ENCODE measurements at regions not wholly inside any gene's neighbourhood (a gene's known extent, or its start where the extent isn't known, plus 50 kb on each side); places are given as distances from the start of the nearest gene placed in this dataset.

GRCh38 chr9:81826517-81826906 lies 101.7 kb upstream of the SPATA31D4 start:
- Histone ChIP-seq H4K20me1 (replicated peaks; ENCODE audit: control insufficient read depth, insufficient read depth, low read length) (no peaks in the 10 kb centered on the region), H2AFZ (ENCODE audit: low read depth, low read length) (no peak overlapping the region), H3K4me1 (replicated peaks in 1 of 2; ENCODE audit: control insufficient read depth in 2 of 2, insufficient read depth in 2 of 2, low read length in 2 of 2) (no peaks in the 10 kb centered on the region), H3K79me2 (ENCODE audit: control insufficient read depth, insufficient read depth, low read length) (no peaks in the 10 kb centered on the region), H3K9me1 (ENCODE audit: control insufficient read depth, insufficient read depth, low read length) (no peaks in the 10 kb centered on the region), H3K36me3 (ENCODE audit: control insufficient read depth, insufficient read depth, low read length) (no peaks in the 10 kb centered on the region), H3K4me3 (no peak overlapping the region), H3K9ac (ENCODE audit: insufficient read depth in 1 of 2, low read depth in 2 of 2, low read length in 2 of 2) (no peak overlapping the region), H3K27ac (ENCODE audit: extremely low read depth, low read depth, low read length) (no peak overlapping the region), H3K4me2 (ENCODE audit: insufficient read depth, low read length) (no peak overlapping the region), H3K27me3 (ENCODE audit: control insufficient read depth in 2 of 2, insufficient read depth in 2 of 2, low read length in 2 of 2) (no peaks in the 10 kb centered on the region), H3K9me3 (replicated peaks; ENCODE audit: control insufficient read depth, insufficient read depth, low read depth, low read length) (no peaks in the 10 kb centered on the region)
- ChIA-PET POLR2A (no interaction called here), CTCF (ENCODE audit: low intra/inter-chr PET ratio) (no interaction called here)
- intact Hi-C loops (cut with micrococcal nuclease) = no loop called here
- in situ Hi-C loops (cut with MboI) = no loop called here
- FAIRE-seq = no peak
- no peak for DNase-seq (ENCODE audit: extremely low read depth in 1 of 4, low spot score in 3 of 4)
- ATAC-seq = no peak
- 0% methylated on average over 14 of the region's 15 CpGs for WGBS (ENCODE audit: insufficient coverage, low coverage, missing lambda C conversion rate)
- BruUV-seq (replicated peaks) = no TSS peak
- TF ChIP-seq, protein P1, sequence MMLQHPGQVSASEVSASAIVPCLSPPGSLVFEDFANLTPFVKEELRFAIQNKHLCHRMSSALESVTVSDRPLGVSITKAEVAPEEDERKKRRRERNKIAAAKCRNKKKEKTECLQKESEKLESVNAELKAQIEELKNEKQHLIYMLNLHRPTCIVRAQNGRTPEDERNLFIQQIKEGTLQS (IDR thresholded peaks at IDR 0.05) = no peak
- TF ChIP-seq, protein P1 (CRISPR knock-in tag; conservative IDR thresholded peaks at IDR 0.05) = no peak
- TF ChIP-seq, protein P2, sequence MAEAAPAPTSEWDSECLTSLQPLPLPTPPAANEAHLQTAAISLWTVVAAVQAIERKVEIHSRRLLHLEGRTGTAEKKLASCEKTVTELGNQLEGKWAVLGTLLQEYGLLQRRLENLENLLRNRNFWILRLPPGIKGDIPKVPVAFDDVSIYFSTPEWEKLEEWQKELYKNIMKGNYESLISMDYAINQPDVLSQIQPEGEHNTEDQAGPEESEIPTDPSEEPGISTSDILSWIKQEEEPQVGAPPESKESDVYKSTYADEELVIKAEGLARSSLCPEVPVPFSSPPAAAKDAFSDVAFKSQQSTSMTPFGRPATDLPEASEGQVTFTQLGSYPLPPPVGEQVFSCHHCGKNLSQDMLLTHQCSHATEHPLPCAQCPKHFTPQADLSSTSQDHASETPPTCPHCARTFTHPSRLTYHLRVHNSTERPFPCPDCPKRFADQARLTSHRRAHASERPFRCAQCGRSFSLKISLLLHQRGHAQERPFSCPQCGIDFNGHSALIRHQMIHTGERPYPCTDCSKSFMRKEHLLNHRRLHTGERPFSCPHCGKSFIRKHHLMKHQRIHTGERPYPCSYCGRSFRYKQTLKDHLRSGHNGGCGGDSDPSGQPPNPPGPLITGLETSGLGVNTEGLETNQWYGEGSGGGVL (CRISPR knock-in tag; IDR thresholded peaks at IDR 0.05) = no peak
- no peak for TF ChIP-seq MXI1 (IDR thresholded peaks at IDR 0.05; ENCODE audit: low read depth, low read length)
- TF ChIP-seq, protein P3, sequence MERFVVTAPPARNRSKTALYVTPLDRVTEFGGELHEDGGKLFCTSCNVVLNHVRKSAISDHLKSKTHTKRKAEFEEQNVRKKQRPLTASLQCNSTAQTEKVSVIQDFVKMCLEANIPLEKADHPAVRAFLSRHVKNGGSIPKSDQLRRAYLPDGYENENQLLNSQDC (CRISPR knock-in tag; IDR thresholded peaks at IDR 0.05) = no peak
- TF ChIP-seq SAP30 (IDR thresholded peaks at IDR 0.05; ENCODE audit: borderline replicate concordance, insufficient read depth, low read depth, low read length, poor library complexity, severe bottlenecking) = no peak
- TF ChIP-seq SNIP1 (IDR thresholded peaks at IDR 0.05; ENCODE audit: low read depth) = no peak
- TF ChIP-seq NR3C1 (CRISPR knock-in tag; IDR thresholded peaks at IDR 0.05) = no peak
- TF ChIP-seq PHF8 (IDR thresholded peaks at IDR 0.05; ENCODE audit: borderline replicate concordance, low read length) = no peak

Measured in K562 (cell line).